Suprapubic skin (tissue), 4 donors: ENCODE measurements at regions not wholly inside any gene's neighbourhood (a gene's known extent, or its start where the extent isn't known, plus 50 kb on each side); places are given as distances from the start of the nearest gene placed in this dataset.

ENCODE experiments used
- EP300 ChIP-seq: sonication (generic); formaldehyde crosslinking; IDR thresholded peaks from one replicate; pipeline ENCODE4 v1.6.1; 2017; ENCODE audit warnings: antibody characterized with exemption
- POLR2AphosphoS5 ChIP-seq, 3 donors: sonication (generic); formaldehyde crosslinking; IDR thresholded peaks; one replicate each; pipeline ENCODE4 v1.6.1; 2017; ENCODE audit warnings: antibody characterized with exemption in 3 of 3

DNA sequence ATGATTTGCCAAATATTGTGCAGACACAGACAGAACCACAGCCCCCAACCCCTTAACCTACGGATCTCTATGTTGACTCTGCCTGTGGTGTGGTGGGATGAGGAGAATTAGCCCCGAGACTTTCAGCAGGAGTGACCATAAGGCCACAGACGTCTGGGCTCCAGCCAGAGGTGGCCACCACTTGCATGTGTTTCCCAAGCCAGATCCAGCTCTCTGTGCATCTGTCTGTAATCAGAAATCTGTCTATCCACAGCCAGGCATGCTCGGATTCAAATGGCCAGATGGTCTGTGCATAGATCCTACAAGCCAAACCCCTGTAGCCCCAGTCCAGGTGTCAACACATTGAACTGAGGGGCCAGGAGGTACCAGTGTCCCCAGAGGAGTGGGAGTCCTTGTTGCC is 140.6 kb downstream of the SYF2 start:
- TF ChIP-seq POLR2AphosphoS5 (IDR thresholded peaks at IDR 0.05) (no peak), EP300 (no peak)
